ENCODE measurements at regions not wholly inside any gene's neighbourhood (a gene's known extent, or its start where the extent isn't known, plus 50 kb on each side); places are given as distances from the start of the nearest gene placed in this dataset.

DNA sequence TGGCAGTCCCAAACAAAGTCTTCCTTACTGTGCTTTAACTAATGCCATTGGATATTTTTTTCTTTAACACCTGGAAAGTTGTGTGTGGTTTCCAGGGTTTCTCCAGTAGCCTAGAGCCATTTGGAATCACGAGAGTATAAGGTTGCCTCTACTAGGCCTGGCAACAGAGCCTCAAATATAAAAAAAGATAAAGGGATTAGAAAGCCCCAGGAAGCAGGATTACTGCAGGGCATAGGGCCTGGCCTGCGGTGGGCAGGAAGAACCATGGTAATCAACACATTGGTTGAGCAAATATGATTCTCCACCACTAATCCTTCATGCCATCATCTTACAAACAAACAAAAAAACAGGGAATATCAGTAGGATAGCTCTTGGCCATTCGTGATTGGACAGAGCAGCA, 177.8 kb upstream of the GGTLC1 start:
- Histone ChIP-seq H3K27me3 (ENCODE audit: low read depth) (no peaks in the 10 kb centered on the region), H3K27ac (no peak overlapping the region), H3K36me3 (no peaks in the 10 kb centered on the region), H3K4me3 (no peak overlapping the region), H3K4me1 (no peaks in the 10 kb centered on the region), H3K9me3 (no peaks in the 10 kb centered on the region)
- ATAC-seq (no peak), DNase-seq (no peak)
- intact Hi-C loops (cut with DNase I), result no loop called here
- no peak for TF ChIP-seq CTCF (IDR thresholded peaks at IDR 0.05)

DNA sequence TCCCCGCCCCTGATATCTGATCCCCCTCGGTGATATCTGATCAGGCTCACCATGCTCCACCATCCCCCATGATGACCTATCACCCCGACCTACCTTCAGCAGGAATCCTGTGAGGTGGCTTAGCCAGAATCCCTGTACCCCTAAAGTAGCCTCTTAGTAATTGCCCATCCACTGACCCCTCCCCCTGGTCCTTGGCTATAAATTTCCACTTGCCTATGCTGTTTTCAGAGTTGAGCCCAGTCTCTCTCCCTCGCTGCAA, 177.5 kb upstream of the GGTLC1 start:
- intact Hi-C loops (cut with DNase I), result no loop called here
- no peak for DNase-seq

GRCh38 chr20:24165301-24166122, 176.9 kb upstream of the GGTLC1 start:
- intact Hi-C loops (cut with DNase I), result no loop called here
- Histone ChIP-seq H3K9me3 (no peaks in the 10 kb centered on the region), H3K36me3 (no peaks in the 10 kb centered on the region), H3K27ac (no peak overlapping the region), H3K4me1 (no peaks in the 10 kb centered on the region), H3K27me3 (ENCODE audit: low read depth) (no peaks in the 10 kb centered on the region), H3K4me3 (no peak overlapping the region)
- no peak for TF ChIP-seq CTCF (IDR thresholded peaks at IDR 0.05)
- DNase-seq (no peak), ATAC-seq (no peak)

More for the DNA sequence above, 177.5 kb upstream of the GGTLC1 start:
- TF ChIP-seq CTCF (IDR thresholded peaks at IDR 0.05), result no peak
- ATAC-seq, result no peak
- Histone ChIP-seq H3K4me1 (no peaks in the 10 kb centered on the region), H3K4me3 (no peak overlapping the region), H3K36me3 (no peaks in the 10 kb centered on the region), H3K9me3 (no peaks in the 10 kb centered on the region), H3K27ac (no peak overlapping the region), H3K27me3 (ENCODE audit: low read depth) (no peaks in the 10 kb centered on the region)

DNA sequence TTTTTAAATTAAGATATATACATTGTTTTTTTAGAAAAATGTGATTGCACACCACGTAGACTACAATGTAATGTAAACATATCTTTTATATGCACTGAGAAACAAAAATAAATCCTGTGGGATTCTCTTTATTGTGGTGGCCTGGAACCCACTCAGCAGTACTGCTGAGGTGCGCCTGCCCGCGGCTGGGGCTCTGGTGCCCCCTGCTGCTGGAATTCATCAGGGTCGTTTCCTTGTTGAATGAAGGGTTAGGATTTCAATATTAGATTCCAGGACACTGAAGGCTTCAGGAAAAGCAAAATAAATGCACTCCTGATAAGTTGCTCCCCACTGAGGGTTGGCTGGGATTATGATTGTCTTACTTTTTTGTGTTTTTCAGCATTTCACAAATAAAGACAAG, 175.8 kb upstream of the GGTLC1 start:
- DNase-seq, result no peak
- Histone ChIP-seq H3K27ac (no peak overlapping the region), H3K27me3 (ENCODE audit: low read depth) (no peaks in the 10 kb centered on the region), H3K9me3 (no peaks in the 10 kb centered on the region), H3K4me3 (no peak overlapping the region), H3K36me3 (no peaks in the 10 kb centered on the region), H3K4me1 (no peaks in the 10 kb centered on the region)
- no peak for ATAC-seq
- intact Hi-C loops (cut with DNase I), result no loop called here
- peak; percentile 33 for TF ChIP-seq CTCF (IDR thresholded peaks at IDR 0.05)

DNA sequence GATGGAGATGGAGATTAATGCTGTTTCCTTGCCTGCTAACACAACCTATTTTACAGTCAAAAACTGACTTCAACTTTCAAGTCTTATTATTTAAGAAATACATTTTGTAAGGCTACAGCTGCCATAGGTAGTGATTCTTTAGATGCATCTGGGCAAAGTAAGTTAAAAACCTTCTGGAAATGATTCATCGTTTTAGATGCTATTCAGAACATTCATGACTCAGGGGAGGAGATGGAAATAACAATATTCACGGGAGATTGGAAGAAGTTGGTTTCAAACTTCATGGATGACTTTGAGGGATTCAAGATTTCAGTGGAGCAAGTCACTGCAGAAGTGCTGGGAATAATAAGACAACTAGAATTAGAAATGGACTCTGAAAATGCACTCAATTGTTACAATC, 174.9 kb upstream of the GGTLC1 start:
- Histone ChIP-seq H3K4me1 (no peaks in the 10 kb centered on the region), H3K9me3 (no peaks in the 10 kb centered on the region), H3K4me3 (no peak overlapping the region), H3K27me3 (ENCODE audit: low read depth) (no peaks in the 10 kb centered on the region), H3K36me3 (no peaks in the 10 kb centered on the region), H3K27ac (no peak overlapping the region)
- no peak for TF ChIP-seq CTCF (IDR thresholded peaks at IDR 0.05)
- ATAC-seq (no peak), DNase-seq (no peak)
- intact Hi-C loops (cut with DNase I), result no loop called here
